ENCODE measurements at regions not wholly inside any gene's neighbourhood (a gene's known extent, or its start where the extent isn't known, plus 50 kb on each side); places are given as distances from the start of the nearest gene placed in this dataset.
"Not testable (repeated sequence)": the region's sequence is repeated elsewhere in the genome, so short reads cannot be mapped to it uniquely, and the experiment has no call there.

DNA sequence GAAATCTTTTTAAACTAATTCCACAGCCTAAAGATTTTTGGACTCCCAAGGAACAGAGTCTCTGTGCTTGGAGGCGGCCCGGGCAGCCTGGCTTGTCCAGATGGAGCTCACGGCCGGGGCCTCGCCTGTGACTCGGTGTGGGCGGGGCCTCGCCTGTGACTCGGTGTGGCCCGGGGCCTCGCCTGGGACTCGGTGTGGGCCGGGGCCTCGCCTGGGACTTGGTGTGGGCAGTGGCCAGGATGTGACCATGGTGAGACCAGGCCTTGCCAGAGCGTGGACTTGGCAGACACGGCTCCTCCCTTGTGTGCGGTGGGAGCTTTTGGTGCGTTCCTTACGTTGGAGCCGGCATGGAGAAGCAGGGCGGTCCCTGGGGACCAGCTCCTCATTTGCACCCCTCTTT, 92.3 kb downstream of the METRNL start:
- no peak for FAIRE-seq
- no peak overlapping the region for H3K9ac ChIP-seq (ENCODE audit: low read length)
- no peak for DNase-seq (ENCODE audit: low read depth)
- Mint-ChIP-seq H3K27me3 (ENCODE audit: low read depth, unreplicated experiment) (peaks cover 14% of the 10 kb centered on the region), H3K4me3 (ENCODE audit: unreplicated experiment) (no peak overlapping the region), H3K9me3 (ENCODE audit: unreplicated experiment) (peaks cover 14% of the 10 kb centered on the region), H3K27ac (ENCODE audit: unreplicated experiment) (no peak overlapping the region), H3K36me3 (ENCODE audit: low read depth, unreplicated experiment) (no peaks in the 10 kb centered on the region), H3K4me1 (ENCODE audit: low read depth, unreplicated experiment) (peaks cover 5% of the 10 kb centered on the region)
- no peaks in the 10 kb centered on the region for H3K36me3 ChIP-seq (ENCODE audit: insufficient read depth, low read length)
- no peak overlapping the region for H3K4me2 ChIP-seq (ENCODE audit: low read length)
- TF ChIP-seq EZH2 (IDR thresholded peaks at IDR 0.05; ENCODE audit: insufficient read depth, low read length) = no peak
- TF ChIP-seq, protein P1, sequence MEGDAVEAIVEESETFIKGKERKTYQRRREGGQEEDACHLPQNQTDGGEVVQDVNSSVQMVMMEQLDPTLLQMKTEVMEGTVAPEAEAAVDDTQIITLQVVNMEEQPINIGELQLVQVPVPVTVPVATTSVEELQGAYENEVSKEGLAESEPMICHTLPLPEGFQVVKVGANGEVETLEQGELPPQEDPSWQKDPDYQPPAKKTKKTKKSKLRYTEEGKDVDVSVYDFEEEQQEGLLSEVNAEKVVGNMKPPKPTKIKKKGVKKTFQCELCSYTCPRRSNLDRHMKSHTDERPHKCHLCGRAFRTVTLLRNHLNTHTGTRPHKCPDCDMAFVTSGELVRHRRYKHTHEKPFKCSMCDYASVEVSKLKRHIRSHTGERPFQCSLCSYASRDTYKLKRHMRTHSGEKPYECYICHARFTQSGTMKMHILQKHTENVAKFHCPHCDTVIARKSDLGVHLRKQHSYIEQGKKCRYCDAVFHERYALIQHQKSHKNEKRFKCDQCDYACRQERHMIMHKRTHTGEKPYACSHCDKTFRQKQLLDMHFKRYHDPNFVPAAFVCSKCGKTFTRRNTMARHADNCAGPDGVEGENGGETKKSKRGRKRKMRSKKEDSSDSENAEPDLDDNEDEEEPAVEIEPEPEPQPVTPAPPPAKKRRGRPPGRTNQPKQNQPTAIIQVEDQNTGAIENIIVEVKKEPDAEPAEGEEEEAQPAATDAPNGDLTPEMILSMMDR (IDR thresholded peaks at IDR 0.05; ENCODE audit: insufficient read depth, low read depth, low read length) = no peak
- H4K20me1 ChIP-seq (ENCODE audit: insufficient read depth, low read length) = no peaks in the 10 kb centered on the region
- no peaks in the 10 kb centered on the region for H3K79me2 ChIP-seq (ENCODE audit: insufficient read depth, low read length)
- no peak overlapping the region for H3K27ac ChIP-seq (ENCODE audit: low read depth, low read length)
- no peak overlapping the region for H3K4me3 ChIP-seq (ENCODE audit: insufficient read depth, low read depth, low read length)
- H3K4me1 ChIP-seq (ENCODE audit: insufficient read depth, low read length) = no peaks in the 10 kb centered on the region
- no peak overlapping the region for H2AFZ ChIP-seq (ENCODE audit: low read depth, low read length)
- H3K27me3 ChIP-seq (ENCODE audit: insufficient read depth, low read length) = peaks cover 9% of the 10 kb centered on the region
- H3K9me3 ChIP-seq (ENCODE audit: insufficient read depth, low read depth, low read length) = no peaks in the 10 kb centered on the region

DNA sequence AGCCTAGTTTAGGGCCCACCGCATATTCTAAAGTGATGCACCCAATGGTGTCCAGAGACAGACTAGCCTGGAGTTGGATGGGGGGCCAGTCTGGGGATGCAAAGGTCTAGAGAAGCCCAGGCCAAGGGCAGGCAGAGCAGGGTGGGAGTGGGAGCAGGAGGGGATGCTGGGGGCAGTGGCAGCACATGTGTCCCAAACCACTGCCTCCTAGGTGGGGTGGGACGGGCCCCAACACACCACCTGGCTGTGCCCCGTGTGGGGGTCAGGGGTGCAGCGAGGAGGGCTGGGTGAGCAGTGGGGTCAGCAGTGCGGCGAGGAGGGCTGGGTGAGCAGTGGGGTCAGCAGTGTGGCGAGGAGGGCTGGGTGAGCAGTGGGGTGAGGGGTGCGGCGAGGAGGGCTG, 92.7 kb downstream of the METRNL start:
- H3K9me3 ChIP-seq (ENCODE audit: insufficient read depth, low read depth, low read length); DNase-seq (ENCODE audit: low read depth); H3K4me2 ChIP-seq (ENCODE audit: low read length); H3K9ac ChIP-seq (ENCODE audit: low read length); H3K4me1 Mint-ChIP-seq (ENCODE audit: low read depth, unreplicated experiment); H3K4me3 ChIP-seq (ENCODE audit: insufficient read depth, low read depth, low read length); H3K36me3 ChIP-seq (ENCODE audit: insufficient read depth, low read length); H3K27ac ChIP-seq (ENCODE audit: low read depth, low read length); H3K4me3 Mint-ChIP-seq (ENCODE audit: unreplicated experiment); FAIRE-seq; H2AFZ ChIP-seq (ENCODE audit: low read depth, low read length); H3K79me2 ChIP-seq (ENCODE audit: insufficient read depth, low read length); H4K20me1 ChIP-seq (ENCODE audit: insufficient read depth, low read length); H3K27ac Mint-ChIP-seq (ENCODE audit: unreplicated experiment); H3K4me1 ChIP-seq (ENCODE audit: insufficient read depth, low read length); H3K27me3 ChIP-seq (ENCODE audit: insufficient read depth, low read length); H3K36me3 Mint-ChIP-seq (ENCODE audit: low read depth, unreplicated experiment): not testable (repeated sequence)
- Mint-ChIP-seq H3K27me3 (ENCODE audit: low read depth, unreplicated experiment) (peaks cover 12% of the 10 kb centered on the region), H3K9me3 (ENCODE audit: unreplicated experiment) (peaks cover 11% of the 10 kb centered on the region)

DNA sequence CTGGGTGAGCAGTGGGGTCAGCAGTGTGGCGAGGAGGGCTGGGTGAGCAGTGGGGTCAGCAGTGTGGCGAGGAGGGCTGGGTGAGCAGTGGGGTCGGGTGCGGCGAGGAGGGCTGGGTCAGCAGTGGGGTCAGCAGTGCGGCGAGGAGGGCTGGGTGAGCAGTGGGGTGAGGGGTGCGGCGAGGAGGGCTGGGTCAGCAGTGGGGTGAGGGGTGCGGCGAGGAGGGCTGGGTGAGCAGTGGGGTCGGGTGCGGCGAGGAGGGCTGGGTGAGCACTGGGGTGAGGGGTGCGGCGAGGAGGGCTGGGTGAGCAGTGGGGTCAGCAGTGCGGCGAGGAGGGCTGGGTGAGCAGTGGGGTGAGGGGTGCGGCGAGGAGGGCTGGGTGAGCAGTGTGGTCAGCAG, 93.2 kb downstream of the METRNL start:
- not testable (repeated sequence) for H3K36me3 Mint-ChIP-seq (ENCODE audit: low read depth, unreplicated experiment); H4K20me1 ChIP-seq (ENCODE audit: insufficient read depth, low read length); H3K9me3 Mint-ChIP-seq (ENCODE audit: unreplicated experiment); H3K4me3 Mint-ChIP-seq (ENCODE audit: unreplicated experiment); H3K4me3 ChIP-seq (ENCODE audit: insufficient read depth, low read depth, low read length); FAIRE-seq; H3K27ac Mint-ChIP-seq (ENCODE audit: unreplicated experiment); H3K27me3 ChIP-seq (ENCODE audit: insufficient read depth, low read length); H3K4me2 ChIP-seq (ENCODE audit: low read length); H3K9ac ChIP-seq (ENCODE audit: low read length); H3K4me1 Mint-ChIP-seq (ENCODE audit: low read depth, unreplicated experiment); H3K9me3 ChIP-seq (ENCODE audit: insufficient read depth, low read depth, low read length); H3K36me3 ChIP-seq (ENCODE audit: insufficient read depth, low read length); H3K4me1 ChIP-seq (ENCODE audit: insufficient read depth, low read length); H2AFZ ChIP-seq (ENCODE audit: low read depth, low read length); DNase-seq (ENCODE audit: low read depth); H3K27ac ChIP-seq (ENCODE audit: low read depth, low read length); H3K79me2 ChIP-seq (ENCODE audit: insufficient read depth, low read length)
- peaks cover 16% of the 10 kb centered on the region for H3K27me3 Mint-ChIP-seq (ENCODE audit: low read depth, unreplicated experiment)

DNA sequence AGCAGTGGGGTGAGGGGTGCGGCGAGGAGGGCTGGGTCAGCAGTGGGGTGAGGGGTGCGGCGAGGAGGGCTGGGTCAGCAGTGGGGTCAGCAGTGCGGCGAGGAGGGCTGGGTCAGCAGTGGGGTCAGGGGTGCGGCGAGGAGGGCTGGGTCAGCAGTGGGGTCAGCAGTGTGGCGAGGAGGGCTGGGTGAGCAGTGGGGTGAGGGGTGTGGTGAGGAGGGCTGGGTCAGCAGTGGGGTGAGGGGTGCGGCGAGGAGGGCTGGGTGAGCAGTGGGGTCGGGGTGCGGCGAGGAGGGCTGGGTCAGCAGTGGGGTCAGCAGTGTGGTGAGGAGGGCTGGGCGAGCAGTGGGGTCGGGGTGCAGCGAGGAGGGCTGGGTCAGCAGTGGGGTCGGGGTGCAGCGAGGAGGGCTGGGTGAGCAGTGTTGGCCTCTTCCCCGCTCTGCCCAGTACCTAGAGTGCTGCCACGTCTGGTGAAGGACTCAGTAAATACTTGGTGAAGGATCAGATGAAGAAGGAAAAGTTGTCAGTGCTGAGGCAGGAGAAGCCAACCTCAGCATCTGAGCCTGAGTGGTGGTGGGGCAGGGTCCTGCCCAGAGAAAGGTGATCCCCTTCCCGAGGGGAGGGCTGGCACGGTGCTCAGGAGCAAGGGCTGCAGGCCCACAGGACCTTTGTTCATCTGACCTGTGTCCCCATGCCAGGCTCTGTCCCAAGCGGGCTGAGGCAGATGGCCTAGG, 93.9 kb downstream of the METRNL start:
- not testable (repeated sequence) for FAIRE-seq

More for the DNA sequence above, 93.9 kb downstream of the METRNL start:
- not testable (repeated sequence) for H3K4me3 Mint-ChIP-seq (ENCODE audit: unreplicated experiment); H3K9ac ChIP-seq (ENCODE audit: low read length); H3K4me1 Mint-ChIP-seq (ENCODE audit: low read depth, unreplicated experiment); H3K79me2 ChIP-seq (ENCODE audit: insufficient read depth, low read length); H3K36me3 ChIP-seq (ENCODE audit: insufficient read depth, low read length); H4K20me1 ChIP-seq (ENCODE audit: insufficient read depth, low read length); H3K9me3 ChIP-seq (ENCODE audit: insufficient read depth, low read depth, low read length); H3K4me1 ChIP-seq (ENCODE audit: insufficient read depth, low read length); H3K27ac ChIP-seq (ENCODE audit: low read depth, low read length); H3K27me3 ChIP-seq (ENCODE audit: insufficient read depth, low read length); H3K27ac Mint-ChIP-seq (ENCODE audit: unreplicated experiment); H3K9me3 Mint-ChIP-seq (ENCODE audit: unreplicated experiment); H3K4me3 ChIP-seq (ENCODE audit: insufficient read depth, low read depth, low read length); H3K36me3 Mint-ChIP-seq (ENCODE audit: low read depth, unreplicated experiment); H2AFZ ChIP-seq (ENCODE audit: low read depth, low read length); DNase-seq (ENCODE audit: low read depth); H3K4me2 ChIP-seq (ENCODE audit: low read length)
- peaks cover 19% of the 10 kb centered on the region for H3K27me3 Mint-ChIP-seq (ENCODE audit: low read depth, unreplicated experiment)

All from astrocyte (in vitro differentiated cells and primary cell).